Effector CD4-positive, alpha-beta T cell (primary cell): ENCODE measurements at regions not wholly inside any gene's neighbourhood (a gene's known extent, or its start where the extent isn't known, plus 50 kb on each side); places are given as distances from the start of the nearest gene placed in this dataset.

ENCODE experiments used
- DNase-seq: peaks from one replicate; pipeline ENCODE4 v3.0.0-alpha.2; 2020

- no peak for DNase-seq
Observed at GRCh38 chr2:129752176-129752575, 227.3 kb upstream of the RAB6C start.

GRCh38 chr2:129752686-129753085 lies 226.8 kb upstream of the RAB6C start:
- no peak for DNase-seq

GRCh38 chr2:129753261-129753660 lies 226.2 kb upstream of the RAB6C start:
- no peak for DNase-seq

- DNase-seq, result no peak
Observed at GRCh38 chr2:129754421-129754820, 225.0 kb upstream of the RAB6C start.

DNA sequence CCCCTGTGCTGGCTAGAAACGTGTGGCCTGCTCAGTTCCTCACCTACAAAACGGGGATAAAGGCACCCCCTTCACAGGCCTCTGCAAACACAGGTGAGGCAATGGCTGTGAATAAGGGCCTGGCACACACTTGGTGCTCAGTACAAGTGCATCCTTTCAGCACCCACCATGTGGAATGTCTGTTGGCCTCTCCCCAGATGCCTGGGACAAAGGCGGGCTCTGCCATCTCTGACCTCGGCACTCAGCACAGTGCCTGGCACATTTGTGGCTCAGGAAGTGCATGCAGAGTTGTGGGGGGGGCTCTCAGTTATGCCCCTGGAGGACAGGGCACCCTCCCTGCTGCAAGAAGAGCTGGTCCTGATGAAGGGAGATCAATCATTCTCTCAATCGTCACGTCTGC lies 224.6 kb upstream of the RAB6C start:
- DNase-seq, result no peak

DNA sequence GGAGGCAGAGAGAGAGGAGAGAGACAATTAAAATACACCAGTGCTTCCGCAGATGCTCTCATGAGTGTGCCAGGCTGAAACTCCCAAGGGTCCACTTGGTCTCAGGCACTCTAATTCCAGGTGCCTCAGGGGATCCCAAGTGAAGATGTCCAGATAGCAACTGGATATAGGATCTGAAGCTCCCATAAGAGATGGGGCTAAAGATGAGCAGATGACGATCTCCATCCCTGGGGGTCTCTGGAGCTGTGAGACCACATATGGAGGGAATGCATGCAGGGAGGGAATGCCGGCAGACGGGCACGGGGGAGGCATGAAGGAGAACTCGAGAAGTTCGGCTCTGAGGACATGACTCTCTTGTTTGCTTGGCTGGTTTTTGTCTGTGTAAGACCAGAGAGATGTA lies 223.7 kb upstream of the RAB6C start:
- DNase-seq, result no peak

DNA sequence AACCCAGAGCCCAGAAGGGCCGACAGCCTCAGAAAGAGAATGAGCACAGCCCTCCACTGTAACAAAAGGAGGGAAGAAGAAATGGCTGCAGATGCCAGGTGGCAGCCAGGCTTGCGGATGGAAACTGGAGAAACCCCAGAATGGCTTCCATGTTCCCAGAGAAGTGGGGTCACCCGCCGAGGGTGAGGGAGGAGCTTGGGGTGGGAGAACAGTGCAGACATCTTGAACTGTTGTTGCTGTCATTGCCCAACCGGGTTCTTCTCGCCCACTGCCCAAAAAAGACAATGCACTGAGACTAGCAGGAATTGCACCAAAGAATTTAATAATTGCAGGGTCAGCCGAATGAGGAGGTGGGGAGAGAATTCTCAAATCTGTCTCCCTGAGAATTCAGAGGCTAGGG lies 223.2 kb upstream of the RAB6C start:
- no peak for DNase-seq

DNA sequence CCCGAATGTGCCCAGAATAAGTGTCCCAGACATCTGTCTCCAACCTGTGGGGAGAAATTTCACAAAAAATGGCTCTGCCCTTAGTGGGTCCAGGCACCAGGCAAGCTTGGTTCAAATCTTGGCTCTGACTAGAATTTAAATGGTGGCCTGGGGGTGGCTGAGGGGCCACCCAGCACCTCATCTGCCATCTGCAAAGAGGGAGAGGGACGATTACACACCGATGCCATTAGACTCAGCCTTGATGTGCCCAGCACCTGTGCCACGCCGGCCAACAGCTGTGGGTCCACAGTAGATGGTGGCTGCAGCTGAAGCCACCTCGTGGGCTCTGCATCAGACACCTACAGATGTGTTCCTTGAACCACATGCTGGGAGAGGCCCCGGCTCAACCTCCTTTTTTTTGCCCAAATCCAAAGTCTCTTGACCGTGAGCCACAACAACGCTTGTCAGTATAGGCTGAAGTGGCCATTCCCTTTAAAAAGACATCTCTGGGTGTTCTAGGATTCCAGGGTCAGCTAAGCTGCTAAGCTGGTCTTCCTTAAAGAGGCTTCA lies 222.0 kb upstream of the RAB6C start:
- no peak for DNase-seq

- DNase-seq, result no peak
Observed at GRCh38 chr2:129757915-129758783, 221.3 kb upstream of the RAB6C start.

- DNase-seq, result no peak
Observed at GRCh38 chr2:129758784-129759471, 220.5 kb upstream of the RAB6C start.

DNA sequence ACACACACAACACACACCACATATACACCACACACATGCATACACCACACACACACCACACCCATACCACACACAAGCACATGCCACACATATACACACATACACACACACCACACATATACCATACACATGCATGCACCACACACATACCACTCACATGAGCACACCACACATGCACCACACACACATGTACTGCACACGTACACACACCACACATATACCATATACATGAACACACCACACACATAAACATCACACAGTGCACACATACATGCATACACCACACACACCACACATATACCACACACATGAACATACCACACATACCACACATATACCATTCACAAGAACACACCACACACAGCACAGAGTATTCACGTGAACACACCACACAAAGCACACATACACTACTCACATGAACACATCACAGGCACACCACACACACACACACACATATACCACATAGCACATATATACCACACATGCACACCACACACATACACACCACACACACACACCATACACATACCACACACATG lies 219.9 kb upstream of the RAB6C start:
- DNase-seq, result no peak

DNA sequence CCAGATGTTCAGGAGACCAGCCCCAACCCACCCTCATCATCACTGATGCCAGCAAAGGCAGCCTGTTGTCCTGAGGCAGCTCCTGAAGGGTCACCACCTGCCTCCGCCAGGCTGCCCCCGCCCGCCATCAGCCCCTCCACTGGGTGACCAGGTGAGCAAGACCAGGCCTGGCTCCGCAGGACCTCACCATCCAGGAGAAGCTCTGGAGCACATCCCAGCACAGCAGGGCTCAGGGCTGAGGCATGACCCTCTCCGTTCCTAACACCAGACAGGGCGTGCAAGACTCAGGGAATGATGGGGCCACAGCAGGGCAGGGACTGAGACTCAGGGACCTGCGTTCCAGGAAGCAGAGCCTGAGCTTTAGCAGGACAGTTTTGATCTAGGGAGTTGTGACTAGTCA lies 218.8 kb upstream of the RAB6C start:
- no peak for DNase-seq

DNA sequence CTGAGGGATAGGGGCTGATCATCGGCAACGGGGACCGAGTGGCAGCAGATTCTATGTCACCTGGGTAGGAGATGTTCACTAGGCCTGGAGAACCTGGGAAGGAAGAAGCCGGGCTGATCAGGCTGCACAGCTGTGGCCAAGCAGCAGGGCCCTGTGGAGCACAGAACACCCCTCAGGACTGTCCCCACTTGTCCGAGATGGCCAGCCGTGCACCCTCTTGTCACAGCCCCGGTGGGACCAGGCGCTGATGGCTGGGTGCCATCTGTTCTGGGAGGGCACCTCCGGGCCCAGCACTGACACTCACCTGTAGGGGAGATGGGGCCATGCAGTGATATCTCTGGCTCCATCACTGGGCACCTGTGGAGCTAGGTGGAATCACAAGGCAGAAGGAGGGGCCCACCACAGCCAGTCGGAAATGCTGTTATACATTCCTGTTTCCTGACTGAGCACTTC lies 217.9 kb upstream of the RAB6C start:
- DNase-seq, result no peak

DNA sequence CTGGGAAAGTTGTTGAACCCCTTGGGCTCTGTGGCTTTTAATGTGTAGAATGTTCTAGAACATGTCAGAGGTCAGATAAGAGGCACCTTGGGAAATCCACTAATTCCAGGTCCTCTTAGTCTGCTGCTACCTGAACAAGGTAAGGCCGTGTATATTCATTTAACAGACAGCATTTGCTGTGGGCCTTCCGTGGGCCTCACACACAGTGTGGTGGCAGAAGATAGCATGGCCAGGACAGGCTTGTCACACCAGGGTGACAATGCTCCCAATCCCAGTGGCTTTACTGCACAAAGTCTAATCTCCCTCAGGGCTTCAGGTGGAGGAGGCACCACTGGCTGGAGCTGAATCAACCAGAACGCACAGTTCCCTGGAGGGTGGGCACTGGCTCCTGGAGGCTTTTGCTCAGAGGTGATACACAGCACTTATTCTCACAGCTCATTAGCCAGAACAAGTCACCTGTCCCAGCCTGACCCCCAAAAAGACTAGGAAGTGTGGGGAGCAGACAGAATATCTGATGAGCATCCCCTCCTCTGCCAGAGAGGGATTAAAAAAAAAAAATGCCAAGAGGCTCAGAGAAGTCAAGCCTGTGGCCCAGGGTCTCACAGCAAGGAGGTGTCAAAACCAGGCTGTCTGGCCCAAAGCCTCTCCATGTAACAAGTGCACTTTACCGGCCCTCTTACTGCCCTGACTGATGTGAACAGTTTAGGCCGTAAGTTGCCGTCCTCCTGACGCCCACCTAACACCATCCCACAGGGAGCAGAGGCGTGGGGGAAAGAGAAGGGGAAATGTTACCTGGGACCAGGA lies 216.9 kb upstream of the RAB6C start:
- no peak for DNase-seq

DNA sequence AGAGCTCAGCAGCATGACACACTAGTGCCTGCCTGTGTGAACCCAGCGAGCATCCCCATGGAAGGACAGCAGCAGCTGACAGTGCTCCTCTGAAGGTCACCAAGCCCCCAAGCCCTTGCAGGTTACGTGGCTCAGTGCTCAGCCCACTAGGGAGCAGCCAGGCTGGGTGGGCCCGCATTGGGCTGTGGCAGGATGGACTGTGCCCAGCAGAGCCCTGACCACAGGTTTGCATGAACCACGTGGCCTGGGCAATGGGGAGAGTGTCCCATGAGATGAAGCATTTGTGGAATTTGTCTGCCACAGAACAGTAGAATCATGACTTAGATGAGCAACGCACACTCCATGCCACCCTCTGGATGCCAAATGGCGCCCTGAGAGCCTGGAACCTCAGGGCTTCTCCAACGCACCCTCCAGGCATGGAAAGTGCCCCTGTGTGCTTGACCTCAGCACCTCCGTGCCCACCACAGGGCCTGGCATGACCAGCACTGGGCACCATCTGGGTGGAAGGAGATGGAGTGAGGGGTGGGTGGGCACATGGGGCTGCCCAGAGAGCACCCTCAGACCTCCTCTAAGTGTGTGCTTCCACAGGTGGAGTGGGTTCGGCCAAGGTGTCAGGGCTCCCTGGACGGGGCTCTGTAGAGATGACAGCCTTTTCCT lies 216.1 kb upstream of the RAB6C start:
- no peak for DNase-seq

DNA sequence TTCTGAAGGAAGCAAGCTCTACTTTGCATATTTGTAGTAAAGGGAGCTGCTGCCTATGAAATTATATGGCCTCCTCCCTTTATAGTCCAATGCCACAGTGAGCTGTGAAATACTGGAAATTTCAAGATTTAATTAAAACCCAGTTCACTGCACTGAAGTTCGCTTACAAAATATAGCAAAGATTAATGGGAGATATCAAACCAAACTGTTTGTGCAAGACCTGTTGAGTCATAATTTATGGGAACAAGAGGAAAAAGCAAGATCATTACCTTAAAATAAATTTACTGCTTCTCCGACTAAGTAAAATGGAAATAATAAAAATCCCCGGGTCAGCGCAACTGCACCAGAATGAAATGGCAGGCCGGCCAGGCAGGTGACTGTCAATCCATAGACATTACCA lies 215.5 kb upstream of the RAB6C start:
- no peak for DNase-seq

- DNase-seq, result no peak
Observed at GRCh38 chr2:129764376-129765325, 214.8 kb upstream of the RAB6C start.

DNA sequence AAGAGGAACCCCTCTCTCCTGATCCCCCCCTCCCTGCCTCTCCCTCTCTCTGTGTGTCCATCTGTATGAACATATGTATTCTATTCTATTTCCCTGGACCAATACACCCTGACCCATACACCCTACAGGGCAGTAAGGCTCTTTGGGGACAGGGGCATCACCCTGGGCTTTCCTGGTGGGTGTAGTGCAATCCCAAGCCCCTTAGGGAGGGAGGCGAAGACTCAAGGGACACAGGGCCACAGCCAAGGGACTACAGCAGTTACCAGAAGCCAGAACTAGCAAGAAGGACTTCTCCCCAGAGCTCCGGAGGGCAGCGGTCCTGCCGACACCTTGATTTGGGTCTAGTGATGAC lies 214.2 kb upstream of the RAB6C start:
- no peak for DNase-seq

GRCh38 chr2:129765678-129766351 lies 213.7 kb upstream of the RAB6C start:
- no peak for DNase-seq

DNA sequence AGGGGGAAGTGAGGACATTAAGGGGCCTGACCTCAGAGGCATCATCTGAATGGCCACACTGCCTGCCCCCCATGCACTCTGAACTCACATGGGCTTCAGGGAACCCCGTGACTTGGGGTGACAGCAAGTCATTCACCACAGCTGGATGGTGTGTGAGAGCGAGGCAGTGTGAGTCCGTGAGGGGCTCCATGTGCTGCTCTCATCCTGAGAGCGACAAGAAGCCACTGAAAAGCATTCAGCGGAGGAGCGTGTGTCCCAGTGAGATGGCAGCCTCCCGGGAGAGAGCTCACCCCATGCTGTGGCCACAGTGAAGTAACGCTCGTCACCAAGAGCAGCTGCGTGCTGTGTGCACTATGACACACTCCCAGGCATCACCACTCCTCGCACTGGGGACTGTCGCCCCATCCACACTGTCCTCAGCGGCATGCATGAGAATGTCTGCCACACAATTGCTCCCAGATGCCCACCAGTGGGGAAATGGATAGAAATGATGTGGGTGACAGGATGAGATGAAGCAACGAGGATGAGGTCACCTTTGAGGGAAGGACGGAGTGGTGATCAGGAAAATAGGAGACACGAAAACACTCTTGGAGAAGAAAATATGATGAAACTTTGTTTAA lies 213.0 kb upstream of the RAB6C start:
- no peak for DNase-seq
